CD14-positive monocyte (primary cell): ENCODE measurements at regions not wholly inside any gene's neighbourhood (a gene's known extent, or its start where the extent isn't known, plus 50 kb on each side); places are given as distances from the start of the nearest gene placed in this dataset.

Experiments used
- DNase-seq, 3 donors: peaks; one replicate each; pipeline ENCODE4 v3.0.0-alpha.2; 2011 to 2022
- H2AFZ ChIP-seq: 2 replicates; pipeline ENCODE4 v1.6.0; 2012; ENCODE audit warnings: mild to moderate bottlenecking, low read depth, low read length, inconsistent platforms; ENCODE audit not compliant: insufficient read depth, poor library complexity, severe bottlenecking
- H3K27ac ChIP-seq, 2 donors: 1 replicate in 1 of 2; 2 replicates in 1 of 2; pipeline ENCODE4 v1.5.1; 2012 to 2013; ENCODE audit warnings: low read length in 2 of 2, control low read depth in 1 of 2, inconsistent platforms in 1 of 2, low read depth in 1 of 2, mild to moderate bottlenecking in 1 of 2
- H3K27me3 ChIP-seq, 2 donors: one replicate each; pipeline versions ENCODE4 v1.6.0 to v1.6.1; 2011 to 2013; ENCODE audit warnings: low read length in 2 of 2; ENCODE audit not compliant: control insufficient read depth in 2 of 2, insufficient read depth in 2 of 2
- H3K36me3 ChIP-seq, 2 donors: replicated peaks in 1 of 2; 1 replicate in 1 of 2; 2 replicates in 1 of 2; pipeline versions ENCODE4 v1.5.1 to v1.6.1; 2012 to 2013; ENCODE audit warnings: low read length in 2 of 2, control low read depth in 1 of 2, inconsistent platforms in 1 of 2, mild to moderate bottlenecking in 1 of 2; ENCODE audit not compliant: insufficient read depth in 2 of 2, control insufficient read depth in 1 of 2
- H3K4me1 ChIP-seq, 2 donors: 1 replicate in 1 of 2; 2 replicates in 1 of 2; pipeline versions ENCODE4 v1.5.1 to v1.6.1; 2012 to 2013; ENCODE audit warnings: low read length in 2 of 2, control low read depth in 1 of 2, inconsistent platforms in 1 of 2, mild to moderate bottlenecking in 1 of 2, moderate library complexity in 1 of 2; ENCODE audit not compliant: insufficient read depth in 2 of 2, control insufficient read depth in 1 of 2
- H3K4me2 ChIP-seq: replicated peaks from 2 replicates; pipeline ENCODE3; 2012; ENCODE audit warnings: low read length, moderate library complexity, mild to moderate bottlenecking; ENCODE audit not compliant: poor library complexity, severe bottlenecking; ENCODE audit errors: extremely low read depth
- H3K4me3 ChIP-seq, 3 experiments: fragments of 200-600 bp in 1 of 3; sonication (generic) in 1 of 3; replicated peaks in 1 of 3; 1 replicate in 2 of 3; 2 replicates in 1 of 3; pipeline ENCODE4 v1.5.1; 2011 to 2013; ENCODE audit warnings: low read length in 3 of 3, mild to moderate bottlenecking in 3 of 3, control low read depth in 2 of 3, low read depth in 2 of 3, inconsistent platforms in 1 of 3, moderate library complexity in 1 of 3
- H3K79me2 ChIP-seq: 2 replicates; pipeline ENCODE4 v1.6.0; 2012; ENCODE audit warnings: mild to moderate bottlenecking, control low read depth, inconsistent platforms, low read length, moderate library complexity; ENCODE audit not compliant: insufficient read depth
- H3K9ac ChIP-seq: 2 replicates; pipeline ENCODE4 v1.6.0; 2017; ENCODE audit warnings: low read length, mild to moderate bottlenecking; ENCODE audit not compliant: insufficient read depth, poor library complexity, severe bottlenecking
- H3K9me3 ChIP-seq, 2 donors: replicated peaks in 1 of 2; 1 replicate in 1 of 2; 2 replicates in 1 of 2; pipeline versions ENCODE4 v1.5.1 to v1.6.1; 2012 to 2013; ENCODE audit warnings: low read length in 2 of 2, control low read depth in 1 of 2; ENCODE audit not compliant: control insufficient read depth in 1 of 2, insufficient read depth in 1 of 2
- H4K20me1 ChIP-seq: 2 replicates; pipeline ENCODE4 v1.6.0; 2012; ENCODE audit warnings: mild to moderate bottlenecking, low read length, control low read depth, moderate library complexity; ENCODE audit not compliant: insufficient read depth
- H3K27ac Mint-ChIP-seq, 7 donors: one replicate each; pipeline ENCODE4 v1.8.0; 2020; ENCODE audit warnings: mild to moderate bottlenecking in 7 of 7, mixed read lengths in 7 of 7, moderate library complexity in 6 of 7, inconsistent platforms in 2 of 7
- H3K27me3 Mint-ChIP-seq, 3 donors: one replicate each; pipeline ENCODE4 v1.8.0; 2021 to 2022; ENCODE audit warnings: low read depth in 3 of 3, mild to moderate bottlenecking in 3 of 3, mixed read lengths in 3 of 3, moderate library complexity in 3 of 3, inconsistent platforms in 1 of 3
- H3K36me3 Mint-ChIP-seq, 2 donors: one replicate each; pipeline ENCODE4 v1.8.0; 2020; ENCODE audit warnings: mixed read lengths in 2 of 2, inconsistent platforms in 1 of 2, mild to moderate bottlenecking in 1 of 2
- H3K4me1 Mint-ChIP-seq: one replicate; pipeline ENCODE4 v1.8.0; 2020; ENCODE audit warnings: mild to moderate bottlenecking, mixed read lengths
- H3K4me3 Mint-ChIP-seq, 2 donors: one replicate each; pipeline ENCODE4 v1.8.0; 2020; ENCODE audit warnings: mild to moderate bottlenecking in 2 of 2, mixed read lengths in 2 of 2, moderate library complexity in 1 of 2
- H3K9me3 Mint-ChIP-seq, 7 donors: one replicate each; pipeline ENCODE4 v1.8.0; 2020 to 2022; ENCODE audit warnings: mixed read lengths in 7 of 7, mild to moderate bottlenecking in 6 of 7, moderate library complexity in 6 of 7, inconsistent platforms in 2 of 7
- WGBS: methylation state at CpG from one replicate; pipeline ENCODE4 v1.1.5; 2013; ENCODE audit warnings: missing lambda C conversion rate; ENCODE audit not compliant: insufficient coverage; 5-methylcytosine and 5-hydroxymethylcytosine counted together
- intact Hi-C, 2 donors: fragments of 100-400 bp; cut with micrococcal nuclease; formaldehyde crosslinking; loops; one replicate each; pipeline versions ENCODE4 v1.15.0 to v1.15.1; 2023
- TF ChIP-seq, protein P1 (sequence below): fragments of 200-600 bp; IDR thresholded peaks from one replicate; pipeline ENCODE4 v1.8.0; 2022; ENCODE audit warnings: antibody characterized with exemption, mild to moderate bottlenecking

DNA sequence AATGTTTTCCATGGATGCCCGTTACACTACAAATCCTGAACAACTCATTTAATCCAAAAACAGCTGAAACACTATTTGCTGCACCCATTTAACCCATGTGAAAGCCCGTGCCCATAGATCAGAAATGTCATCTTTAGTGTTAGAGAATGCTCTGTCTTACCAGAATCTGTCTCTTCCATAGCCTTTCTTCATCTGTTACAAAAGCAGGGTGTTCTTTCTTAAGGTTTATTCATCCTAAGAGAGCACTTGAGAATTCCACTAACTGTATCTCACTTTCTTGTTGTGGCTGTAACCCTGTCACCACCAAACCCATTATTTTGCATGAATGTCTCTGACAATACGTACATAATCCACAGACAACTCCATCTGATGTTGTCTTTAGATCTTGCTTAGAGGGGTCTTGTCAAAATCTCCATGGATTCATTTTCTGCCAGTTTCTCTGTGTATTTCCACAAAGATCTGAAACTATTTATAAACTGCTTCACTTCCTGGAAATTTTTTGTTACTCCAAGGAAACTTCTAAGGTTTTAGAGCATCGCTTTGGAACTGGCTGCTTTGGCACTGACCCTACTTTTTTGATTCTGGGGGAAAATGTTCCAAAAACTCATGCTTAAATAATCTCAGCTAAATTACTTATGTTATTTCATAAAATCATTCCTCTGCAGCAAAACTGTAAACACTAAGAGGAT lies 167.8 kb upstream of the CCDC54 start:
- DNase-seq: no peak
- Histone ChIP-seq H3K4me1 (no peaks in the 10 kb centered on the region), H3K9ac (no peak overlapping the region), H4K20me1 (no peaks in the 10 kb centered on the region), H3K9me3 (no peaks in the 10 kb centered on the region), H3K27me3 (no peaks in the 10 kb centered on the region), H3K79me2 (no peaks in the 10 kb centered on the region), H3K4me2 (no peak overlapping the region), H3K27ac (no peak overlapping the region), H3K36me3 (no peaks in the 10 kb centered on the region), H2AFZ (no peak overlapping the region), H3K4me3 (no peak overlapping the region)
- no peaks in the 10 kb centered on the region for H3K27me3 Mint-ChIP-seq
- WGBS: no CpG with 5 or more reads among the region's 4 CpGs
- no peak overlapping the region for H3K27ac Mint-ChIP-seq
- peaks cover 0 to 3% (median 0%) of the 10 kb centered on the region in 7 donors for H3K9me3 Mint-ChIP-seq
- intact Hi-C loops: no loop called here
- H3K4me1 Mint-ChIP-seq: no peaks in the 10 kb centered on the region
- TF ChIP-seq, protein P1, sequence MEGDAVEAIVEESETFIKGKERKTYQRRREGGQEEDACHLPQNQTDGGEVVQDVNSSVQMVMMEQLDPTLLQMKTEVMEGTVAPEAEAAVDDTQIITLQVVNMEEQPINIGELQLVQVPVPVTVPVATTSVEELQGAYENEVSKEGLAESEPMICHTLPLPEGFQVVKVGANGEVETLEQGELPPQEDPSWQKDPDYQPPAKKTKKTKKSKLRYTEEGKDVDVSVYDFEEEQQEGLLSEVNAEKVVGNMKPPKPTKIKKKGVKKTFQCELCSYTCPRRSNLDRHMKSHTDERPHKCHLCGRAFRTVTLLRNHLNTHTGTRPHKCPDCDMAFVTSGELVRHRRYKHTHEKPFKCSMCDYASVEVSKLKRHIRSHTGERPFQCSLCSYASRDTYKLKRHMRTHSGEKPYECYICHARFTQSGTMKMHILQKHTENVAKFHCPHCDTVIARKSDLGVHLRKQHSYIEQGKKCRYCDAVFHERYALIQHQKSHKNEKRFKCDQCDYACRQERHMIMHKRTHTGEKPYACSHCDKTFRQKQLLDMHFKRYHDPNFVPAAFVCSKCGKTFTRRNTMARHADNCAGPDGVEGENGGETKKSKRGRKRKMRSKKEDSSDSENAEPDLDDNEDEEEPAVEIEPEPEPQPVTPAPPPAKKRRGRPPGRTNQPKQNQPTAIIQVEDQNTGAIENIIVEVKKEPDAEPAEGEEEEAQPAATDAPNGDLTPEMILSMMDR: no peak
- no peak overlapping the region for H3K4me3 Mint-ChIP-seq
- no peaks in the 10 kb centered on the region for H3K36me3 Mint-ChIP-seq

DNA sequence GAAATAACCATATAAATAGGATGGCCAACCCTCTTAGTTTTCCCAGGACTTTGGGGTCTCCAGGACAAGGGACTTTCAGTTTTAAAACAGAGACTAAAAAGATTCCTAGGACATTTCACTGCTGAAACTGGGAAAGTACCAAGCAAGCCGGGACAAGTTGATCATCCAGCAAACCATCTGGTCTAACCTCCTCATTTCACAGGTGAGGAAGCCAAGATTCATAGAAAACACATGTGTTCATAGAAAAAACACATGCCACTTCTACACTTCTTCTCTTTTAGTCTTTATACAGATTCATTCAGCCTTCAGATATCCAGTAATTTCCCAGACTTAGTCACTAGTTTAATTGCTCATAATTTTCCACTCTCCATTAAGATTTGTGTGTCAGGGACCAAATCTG lies 165.6 kb upstream of the CCDC54 start:
- DNase-seq: no peak
- Histone ChIP-seq H3K4me2 (no peak overlapping the region), H3K27me3 (no peaks in the 10 kb centered on the region), H3K27ac (no peak overlapping the region), H4K20me1 (no peaks in the 10 kb centered on the region), H2AFZ (no peak overlapping the region), H3K79me2 (no peaks in the 10 kb centered on the region), H3K4me3 (no peak overlapping the region), H3K4me1 (no peaks in the 10 kb centered on the region), H3K9ac (no peak overlapping the region), H3K9me3 (no peaks in the 10 kb centered on the region), H3K36me3 (no peaks in the 10 kb centered on the region)
- H3K36me3 Mint-ChIP-seq: no peaks in the 10 kb centered on the region
- no peaks in the 10 kb centered on the region for H3K4me1 Mint-ChIP-seq
- TF ChIP-seq, protein P1: no peak
- H3K9me3 Mint-ChIP-seq: peaks cover 0 to 5% (median 0%) of the 10 kb centered on the region in 7 donors
- intact Hi-C loops: no loop called here
- no CpG with 5 or more reads among the region's 1 CpG for WGBS
- no peaks in the 10 kb centered on the region for H3K27me3 Mint-ChIP-seq
- H3K27ac Mint-ChIP-seq: no peak overlapping the region
- no peak overlapping the region for H3K4me3 Mint-ChIP-seq
